G401.6 (cell line): ENCODE measurements at regions not wholly inside any gene's neighbourhood (a gene's known extent, or its start where the extent isn't known, plus 50 kb on each side); places are given as distances from the start of the nearest gene placed in this dataset.
A peak's percentile ranks its signal among the peaks of the same experiment; 100 is the strongest.

Experiments used
- FAIRE-seq: peaks from 2 replicates; lab custom pipeline; 2012; peaks lifted over from hg19 to GRCh38; lab: Jason Lieb, UNC

DNA sequence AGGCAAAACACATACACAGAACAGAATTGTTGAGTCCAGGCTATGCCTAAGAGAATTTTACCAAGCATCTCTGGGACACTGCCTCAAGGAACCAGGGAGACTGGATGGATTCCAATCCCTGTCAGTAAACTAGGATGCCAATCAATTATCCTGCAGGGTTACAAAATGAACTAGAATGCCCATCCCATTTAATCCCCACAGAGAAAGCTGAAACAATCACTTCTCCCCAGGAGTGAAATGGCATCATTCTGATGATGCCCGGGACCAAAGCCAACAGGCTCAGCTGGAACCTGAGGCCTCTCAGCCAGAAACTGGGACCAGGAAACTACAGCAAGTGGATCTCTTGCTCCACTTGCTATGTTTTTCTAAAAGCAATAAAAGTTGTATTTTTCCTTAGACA lies 130.0 kb upstream of the TJP1 start:
- FAIRE-seq = no peak

DNA sequence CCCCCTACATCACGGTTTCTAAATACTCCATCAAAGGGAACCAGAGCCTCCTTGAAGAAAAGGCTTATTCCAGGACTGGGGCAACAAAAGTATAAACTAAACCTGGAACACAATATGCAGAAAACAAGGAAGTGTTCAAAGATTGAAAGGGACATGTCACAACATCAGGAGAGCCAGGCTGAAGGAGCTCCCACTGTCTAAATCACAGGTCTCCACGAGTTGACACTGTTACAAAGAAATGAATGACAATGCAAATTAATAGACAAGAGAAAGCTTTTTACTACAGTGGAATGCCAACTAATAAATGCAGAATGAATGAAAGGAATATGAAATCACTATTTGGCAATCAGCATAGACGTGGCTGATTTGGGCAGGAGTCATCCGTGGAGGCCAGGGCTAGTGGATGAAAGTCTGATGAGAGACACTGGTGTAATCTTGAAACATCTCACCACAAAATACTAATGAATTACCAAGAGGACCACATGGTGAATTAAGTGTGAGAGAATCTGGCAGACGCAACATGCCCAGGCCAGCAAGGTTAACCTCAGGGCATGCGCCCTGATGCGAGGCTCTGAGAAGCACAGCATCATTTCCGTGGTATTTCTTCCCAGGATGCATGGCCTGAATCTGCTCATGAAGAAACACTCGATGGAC lies 123.8 kb upstream of the TJP1 start:
- FAIRE-seq = no peak

DNA sequence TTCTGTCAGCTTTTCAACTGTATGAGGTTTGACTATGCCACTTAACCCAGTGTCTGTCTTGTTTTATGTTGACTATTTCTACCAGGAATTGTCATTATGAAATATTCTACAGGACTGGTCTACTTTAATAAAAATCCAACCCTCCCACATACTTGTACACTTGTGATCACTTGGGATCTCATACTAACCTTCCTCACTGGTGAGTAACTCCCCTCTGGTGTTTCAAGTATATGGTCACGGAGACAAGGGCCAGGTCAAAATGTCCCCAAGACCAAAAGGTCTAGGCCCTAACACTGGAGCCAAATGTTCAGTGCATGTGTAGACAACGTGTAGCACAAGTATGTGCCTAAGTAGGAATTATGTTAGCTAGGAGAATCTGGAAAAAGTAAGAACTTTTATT lies 122.7 kb upstream of the TJP1 start:
- FAIRE-seq = no peak

DNA sequence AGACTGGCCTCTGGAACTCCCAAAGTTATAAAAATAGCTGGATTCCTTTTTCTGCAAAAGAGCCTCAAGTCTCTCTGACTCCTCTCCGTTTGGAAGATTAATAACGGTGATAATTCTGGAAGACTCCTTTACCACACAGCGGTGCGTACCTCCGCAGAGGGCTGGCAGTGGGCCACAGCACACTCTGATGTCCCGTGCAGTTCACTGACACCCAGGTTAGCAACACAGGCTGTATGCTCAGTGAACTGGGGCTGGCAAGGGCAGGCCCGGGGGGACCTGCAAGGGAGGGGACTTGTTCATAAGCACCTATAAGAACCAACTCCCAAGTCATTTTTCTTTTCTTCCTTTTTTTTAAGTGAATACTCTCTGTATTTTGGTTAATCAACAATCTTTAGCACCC lies 120.3 kb upstream of the TJP1 start:
- FAIRE-seq = no peak

DNA sequence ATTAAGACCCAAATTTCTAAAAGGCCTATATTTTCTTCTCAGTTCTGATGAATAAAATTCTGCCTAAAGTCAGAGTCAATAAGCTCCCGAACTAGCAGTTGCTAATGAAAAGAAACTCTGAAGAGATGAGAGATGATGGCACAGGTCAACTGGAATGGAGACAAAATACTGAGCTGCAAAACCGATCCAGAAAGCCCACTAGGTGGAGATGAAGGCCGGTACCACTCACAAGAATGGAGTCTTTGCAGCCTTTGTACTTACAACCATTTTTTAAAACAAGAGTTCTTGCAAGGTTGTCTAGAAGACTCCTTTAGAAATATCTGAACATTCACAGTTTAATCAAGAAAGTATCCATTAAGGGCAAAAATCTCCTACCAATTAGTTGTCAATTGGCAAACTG lies 119.9 kb upstream of the TJP1 start:
- FAIRE-seq = no peak

DNA sequence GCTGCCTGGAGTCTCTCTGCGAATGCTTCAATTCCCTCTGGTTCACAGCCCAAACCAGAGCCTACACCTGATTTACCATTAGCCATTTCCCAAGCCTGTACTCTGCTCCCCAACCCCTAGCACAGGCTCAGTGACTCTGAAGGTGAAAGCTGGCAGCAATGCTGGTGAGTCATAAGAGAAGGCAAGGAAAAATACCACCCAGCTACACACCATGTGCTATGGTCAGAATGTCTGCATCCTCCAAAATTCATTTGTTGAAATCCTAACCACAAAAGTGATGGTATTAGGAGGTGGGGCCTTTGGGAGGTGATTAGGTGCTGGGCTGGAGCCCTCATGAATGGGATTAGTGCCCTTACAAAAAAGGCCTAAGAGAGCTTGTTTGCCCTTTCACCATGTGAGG lies 117.1 kb upstream of the TJP1 start:
- no peak for FAIRE-seq

DNA sequence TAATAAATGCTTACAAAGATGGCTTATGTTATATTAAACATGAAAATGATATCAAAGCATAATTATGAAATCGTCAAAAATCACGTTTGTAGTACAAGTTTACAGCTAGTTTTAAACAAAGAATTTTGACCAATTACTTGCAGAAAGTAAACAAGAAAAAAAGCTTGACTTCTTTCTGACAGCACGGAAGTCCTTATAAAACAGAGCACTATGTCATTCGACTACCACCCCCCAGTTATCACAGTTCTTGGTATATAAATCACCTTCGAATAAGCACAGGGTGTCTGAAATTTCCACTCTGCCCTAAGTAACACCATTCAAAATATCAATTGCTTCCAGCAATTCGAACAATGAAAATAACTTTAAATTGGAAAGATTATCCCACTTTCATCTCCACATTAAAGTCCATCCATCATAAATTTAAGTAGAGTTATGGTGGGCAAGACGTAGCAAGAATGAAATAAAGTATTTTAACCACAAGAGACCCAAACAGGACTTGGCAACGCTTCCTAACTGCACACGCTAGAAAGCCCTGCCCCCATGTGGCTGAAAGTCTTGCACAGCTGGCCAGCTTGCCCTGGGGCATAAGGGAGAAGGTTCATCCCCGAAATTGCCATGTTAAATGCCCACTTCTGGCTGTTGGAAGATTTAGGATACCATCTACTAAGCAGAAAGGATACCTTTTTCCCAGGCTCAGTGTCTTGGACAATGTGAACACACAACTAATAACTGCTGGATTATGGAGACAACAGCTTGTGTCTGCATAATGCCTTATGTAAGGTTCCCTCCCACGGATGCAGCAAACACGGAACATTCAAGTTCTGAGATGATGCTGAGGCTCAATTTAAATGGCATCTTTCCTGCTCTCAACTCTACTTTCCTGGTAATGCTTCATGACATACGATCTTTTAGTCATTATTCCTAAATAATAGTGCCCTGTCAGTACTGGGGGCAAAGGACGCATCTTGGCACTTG lies 116.4 kb upstream of the TJP1 start:
- no peak for FAIRE-seq

DNA sequence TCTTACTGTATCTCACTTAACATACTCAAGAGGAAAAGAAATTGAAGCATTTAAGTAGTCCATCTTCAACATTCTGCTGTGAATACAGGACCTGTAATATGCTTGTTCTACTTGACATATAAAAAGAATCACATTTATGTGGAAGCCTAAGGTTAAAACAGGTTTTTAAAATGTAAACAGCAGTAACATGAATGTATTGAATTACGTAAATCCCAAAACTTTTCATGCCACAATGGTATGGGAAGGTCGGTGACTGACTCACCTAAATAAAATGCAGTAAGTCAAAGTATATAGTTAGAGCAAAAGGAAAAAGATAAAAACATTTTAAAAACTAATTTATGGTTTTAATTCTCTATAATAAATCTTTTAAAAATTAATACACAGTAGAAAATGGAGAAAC lies 115.7 kb upstream of the TJP1 start:
- FAIRE-seq = peak; percentile 17

DNA sequence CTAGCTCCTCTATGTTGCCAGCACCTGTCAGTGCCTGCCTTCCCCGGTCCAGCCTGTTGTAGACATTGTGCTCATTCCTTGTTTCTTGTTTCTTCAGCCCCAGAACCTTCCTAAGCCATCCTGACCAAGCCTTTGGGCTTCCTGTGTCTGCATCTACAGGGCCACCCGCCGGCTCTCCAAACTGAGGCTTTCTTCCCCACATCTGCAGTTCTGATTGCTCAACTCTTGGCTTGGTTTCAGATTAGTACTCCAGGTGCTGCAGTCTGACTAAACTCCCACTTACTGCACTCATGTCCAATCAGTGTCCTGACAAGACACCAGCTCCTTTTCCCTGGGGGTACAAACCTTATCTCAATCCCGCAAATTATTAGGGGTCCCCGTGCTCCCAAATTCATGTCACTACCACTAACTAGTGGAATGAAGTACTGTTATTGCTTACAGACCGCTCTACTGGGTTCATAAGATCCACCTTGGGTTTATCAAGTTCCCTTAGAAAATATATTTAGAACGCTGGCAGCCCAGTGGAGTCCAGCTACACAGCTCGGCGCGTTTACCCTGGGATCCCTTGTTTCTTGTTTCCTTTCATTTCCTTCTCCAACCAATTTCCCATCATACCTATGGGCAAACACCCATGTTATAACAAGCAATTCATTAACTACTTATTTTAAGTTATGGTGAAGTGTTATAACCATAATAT lies 114.2 kb upstream of the TJP1 start:
- FAIRE-seq = no peak

DNA sequence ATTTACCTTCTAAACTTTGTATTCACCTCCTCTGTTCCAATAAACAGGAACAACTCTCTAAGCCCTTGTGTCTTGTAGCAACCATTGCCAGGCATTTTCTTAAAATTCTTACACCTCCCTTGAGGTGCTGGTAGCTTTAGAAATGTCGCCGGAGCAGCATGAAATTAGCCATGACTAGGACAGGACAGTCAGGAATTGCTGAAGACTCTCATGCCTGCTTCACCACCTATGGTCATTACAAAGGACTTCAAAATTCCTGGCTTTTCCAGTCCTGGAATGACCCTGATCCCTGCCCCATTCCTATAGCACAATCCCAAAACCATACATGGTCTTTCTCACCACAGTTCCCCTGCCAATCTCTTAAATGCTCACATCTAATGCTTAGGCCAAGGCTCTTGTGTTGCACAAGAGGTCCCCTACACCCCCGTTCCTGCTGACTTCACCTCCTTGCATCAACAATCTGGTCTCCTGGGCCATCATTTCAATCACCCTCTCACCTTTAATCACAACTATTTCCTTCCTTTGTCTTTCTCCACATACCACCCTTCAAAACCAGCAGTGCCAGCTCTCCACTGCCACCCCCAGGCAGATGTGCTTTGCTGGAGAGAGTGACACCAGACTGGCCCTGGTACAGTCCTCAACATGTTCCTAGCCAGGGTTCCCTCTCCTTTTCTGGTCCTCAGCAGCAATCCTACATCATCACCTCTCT lies 113.2 kb upstream of the TJP1 start:
- no peak for FAIRE-seq

DNA sequence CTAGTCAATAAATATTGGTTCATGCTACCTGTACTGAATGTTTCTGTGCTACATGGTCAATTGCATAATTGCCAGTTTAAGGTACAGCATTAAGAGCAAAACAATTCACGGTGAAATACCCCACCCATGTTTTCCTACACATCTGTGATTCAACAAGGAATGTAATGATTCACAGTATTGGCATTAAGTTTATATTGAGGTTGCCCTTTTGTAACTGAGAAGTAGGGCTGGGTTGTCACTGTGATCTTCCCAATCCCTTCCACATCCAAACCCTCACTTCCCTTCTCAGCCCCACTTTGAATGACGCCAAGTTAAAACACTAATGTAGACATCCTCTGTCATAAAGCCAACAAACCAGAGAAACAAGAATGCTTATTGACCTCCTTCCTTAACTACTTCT lies 112.0 kb upstream of the TJP1 start:
- FAIRE-seq = no peak

DNA sequence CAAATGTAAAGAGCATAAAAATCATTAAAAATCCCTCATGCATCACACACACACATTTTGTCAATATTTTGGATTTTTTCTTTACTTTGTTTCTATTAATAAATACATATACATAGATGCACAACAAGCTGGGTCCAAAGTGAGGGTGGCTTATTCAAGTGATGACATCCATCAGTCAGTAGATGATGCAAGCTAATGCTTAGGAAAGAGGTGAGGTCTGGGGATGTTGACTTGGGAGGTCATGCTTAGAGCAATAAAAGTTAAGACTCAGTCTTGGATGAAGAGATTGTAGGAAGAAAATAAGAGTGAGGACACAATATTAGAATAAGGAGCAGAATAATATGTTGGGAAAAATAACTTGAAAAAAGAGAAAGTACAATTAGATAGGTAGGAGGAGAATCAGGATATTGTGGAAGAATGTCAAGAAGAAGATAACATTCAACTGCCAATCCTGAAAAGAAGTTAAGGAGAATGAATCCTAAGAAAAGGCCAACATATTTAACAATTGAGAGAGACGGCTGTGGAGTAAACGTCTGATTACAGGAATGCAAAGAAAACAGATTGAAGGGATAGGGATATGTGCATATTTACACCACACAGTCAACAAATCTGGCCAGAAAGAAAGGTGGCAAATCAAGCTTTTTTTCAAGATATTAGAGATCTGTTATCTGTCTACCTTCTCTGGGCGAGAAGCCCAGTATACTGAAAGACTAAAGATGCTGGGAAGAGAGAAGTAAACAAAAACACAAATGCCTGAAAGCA lies 111.0 kb upstream of the TJP1 start:
- no peak for FAIRE-seq

DNA sequence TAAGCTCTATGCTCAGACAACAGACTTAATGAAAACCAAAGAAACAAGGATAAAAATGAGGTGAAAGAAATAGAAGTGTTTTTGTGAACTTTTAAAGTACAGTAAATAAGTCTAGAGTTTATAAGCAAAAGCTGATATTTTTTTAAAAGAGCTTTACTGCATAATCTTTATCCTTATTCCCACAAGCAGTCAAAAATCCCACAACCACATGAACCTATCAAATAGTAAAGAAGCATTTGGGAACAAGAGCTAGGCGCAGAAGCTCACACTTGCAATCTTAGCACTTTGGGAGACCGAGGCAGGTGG lies 103.8 kb upstream of the TJP1 start:
- no peak for FAIRE-seq

DNA sequence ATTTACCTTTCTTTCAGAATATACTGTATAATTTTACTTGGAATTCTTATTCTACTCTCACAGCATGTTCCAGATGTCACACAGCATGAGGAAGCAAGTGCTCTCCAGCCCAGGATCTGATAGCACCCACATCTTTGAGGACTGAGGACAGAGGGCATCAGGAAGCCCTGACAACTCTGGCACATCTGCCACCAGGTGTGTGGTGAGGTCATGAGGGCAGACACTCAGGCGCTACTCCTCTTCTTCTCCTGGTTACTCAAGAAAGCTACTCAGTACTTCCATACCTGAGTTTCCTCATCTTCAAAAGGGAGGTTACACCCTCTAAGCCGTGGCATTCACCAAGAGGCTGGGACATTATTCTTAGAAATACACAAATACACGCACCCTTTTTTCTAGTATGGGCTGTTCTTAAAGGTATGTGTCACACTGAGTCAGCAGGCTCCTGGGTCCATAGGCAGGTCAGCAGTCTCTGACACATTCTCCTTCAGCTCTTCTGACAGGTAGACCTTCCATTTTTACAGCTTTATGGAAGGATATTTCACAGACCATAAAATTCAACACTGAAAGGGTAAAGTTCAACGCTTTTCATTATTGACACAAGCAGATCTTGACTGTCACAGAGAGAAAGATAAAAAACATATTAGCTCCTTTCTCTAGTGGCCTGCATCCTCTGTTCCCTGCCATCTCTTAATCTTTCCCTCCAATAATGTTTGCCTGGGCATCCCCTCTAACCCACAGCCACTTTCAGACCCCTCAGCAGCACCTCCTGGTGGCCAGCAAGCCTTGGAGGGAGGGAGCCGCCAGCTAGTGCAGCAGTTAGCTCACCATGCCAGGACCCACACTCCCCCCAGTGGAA lies 103.2 kb upstream of the TJP1 start:
- peak; percentile 86 for FAIRE-seq

DNA sequence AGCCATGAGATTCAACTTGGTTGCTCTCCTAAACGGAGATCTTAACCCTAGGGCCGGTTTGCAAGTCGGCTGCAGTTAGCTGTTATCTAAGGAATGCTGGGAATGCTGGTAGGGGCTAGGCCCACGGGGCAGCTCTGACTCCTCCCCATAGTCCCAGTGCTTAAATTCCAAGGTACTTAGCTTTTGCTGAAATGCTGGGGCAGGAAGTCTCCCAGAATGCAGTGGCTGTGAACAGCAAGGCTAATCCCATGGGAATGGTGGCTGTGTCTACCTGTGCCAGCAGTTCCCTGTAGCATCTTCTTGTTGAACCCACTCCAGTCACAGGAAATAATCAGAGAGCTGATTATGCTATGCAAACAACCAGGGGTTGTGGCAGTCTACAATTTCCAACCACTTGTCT lies 102.5 kb upstream of the TJP1 start:
- FAIRE-seq = no peak

DNA sequence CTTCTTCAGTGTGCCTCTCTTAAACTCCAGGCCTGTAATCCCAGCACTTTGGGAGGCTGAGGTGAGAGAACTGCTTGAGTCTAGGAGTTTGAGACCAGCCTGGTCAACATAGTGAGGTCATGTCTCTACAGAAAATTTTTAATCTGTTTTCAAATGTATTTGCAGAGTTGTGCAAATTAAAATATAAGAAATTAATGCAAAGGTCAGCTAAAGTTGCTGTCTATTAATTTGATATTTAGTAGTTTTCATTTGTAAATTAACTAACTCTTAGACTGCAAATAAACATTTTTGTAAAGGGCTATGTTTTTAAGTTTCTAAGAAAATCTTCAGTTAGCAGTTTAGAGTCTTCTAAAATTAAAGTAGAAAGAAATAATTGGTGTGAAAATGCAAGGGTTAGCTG lies 99.9 kb upstream of the TJP1 start:
- FAIRE-seq = no peak

DNA sequence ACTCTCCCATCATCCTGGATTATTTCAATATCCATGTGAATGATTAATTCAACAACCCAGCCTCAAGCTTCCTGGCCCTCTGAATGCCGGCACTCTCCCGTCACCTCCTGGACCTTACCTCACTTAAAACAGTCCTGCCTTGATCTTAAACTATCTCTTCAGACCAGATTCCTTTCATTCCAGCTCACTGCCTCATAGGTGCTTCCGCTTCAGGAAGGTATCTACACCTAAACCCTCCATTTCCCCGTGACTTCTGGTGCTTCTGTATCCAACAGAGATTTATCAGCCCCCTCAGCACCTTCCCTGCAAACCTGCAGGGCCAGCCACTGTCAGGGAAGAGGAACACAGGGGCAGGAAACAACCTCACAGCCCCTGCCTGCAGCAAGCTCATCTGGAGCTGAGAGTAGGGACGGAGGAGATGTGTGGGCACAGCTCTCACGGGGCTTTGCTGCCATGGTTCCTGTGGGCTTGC lies 98.9 kb upstream of the TJP1 start:
- FAIRE-seq = no peak

DNA sequence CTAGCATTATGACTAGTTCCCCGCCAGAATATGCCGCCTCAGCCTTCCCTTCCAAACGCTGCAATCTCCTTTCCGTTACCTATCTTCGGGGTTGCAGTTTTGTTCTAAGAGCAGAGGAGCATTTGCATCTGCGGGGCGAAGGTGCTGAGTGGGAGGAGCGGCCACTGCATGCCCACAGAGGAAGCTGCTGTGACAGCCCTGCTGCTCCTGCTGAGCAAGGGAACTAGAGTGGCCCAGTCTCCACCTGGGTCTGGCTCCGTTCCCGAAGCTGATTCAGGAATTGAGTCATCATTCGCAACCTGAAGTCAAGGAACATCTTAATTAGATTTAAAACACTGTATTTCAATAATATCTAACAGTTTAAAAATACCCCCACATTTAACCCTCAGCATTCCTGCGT lies 98.2 kb upstream of the TJP1 start:
- no peak for FAIRE-seq

DNA sequence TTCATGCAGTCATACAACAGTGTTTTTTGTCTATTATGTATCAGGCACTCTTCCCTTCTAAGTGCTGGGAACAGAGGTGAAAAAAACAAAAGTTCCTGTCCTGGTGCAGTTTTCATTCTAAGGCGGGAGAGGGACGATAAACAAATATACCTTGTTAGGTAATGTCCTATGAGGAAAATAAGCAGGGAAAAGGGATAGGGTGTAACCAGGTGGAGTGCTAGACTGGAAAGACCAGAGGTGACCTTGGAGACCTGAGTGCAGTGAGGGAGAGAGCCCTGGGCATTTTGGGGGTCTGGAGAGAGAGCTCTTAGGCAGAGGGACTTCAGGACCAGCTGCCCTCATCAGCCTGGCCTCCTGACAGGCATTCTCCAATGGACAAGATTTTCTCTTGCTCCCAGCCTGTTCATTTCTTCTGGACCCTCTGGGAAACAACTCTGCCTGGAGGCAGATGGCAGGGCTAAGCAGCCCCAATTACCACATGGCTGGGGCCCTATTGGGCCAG lies 97.2 kb upstream of the TJP1 start:
- FAIRE-seq = no peak
